ENCODE measurements at regions not wholly inside any gene's neighbourhood (a gene's known extent, or its start where the extent isn't known, plus 50 kb on each side); places are given as distances from the start of the nearest gene placed in this dataset.
A peak's percentile ranks its signal among the peaks of the same experiment; 100 is the strongest.

- Histone ChIP-seq H3K4me3 (no peak overlapping the region), H3K9me3 (no peaks in the 10 kb centered on the region), H3K27ac (replicated peaks in 1 of 4) (no peak overlapping the region), H3K36me3 (no peaks in the 10 kb centered on the region), H3K27me3 (no peaks in the 10 kb centered on the region), H3K4me1 (peaks cover 0 to 10% (median 6%) of the 10 kb centered on the region in 4 donors)
- 59% methylated on average over 12 of the region's 12 CpGs for WGBS
- peak; percentile 82 for DNase-seq (ENCODE audit: extremely low spot score)
- TF ChIP-seq CTCF (IDR thresholded peaks at IDR 0.05) (no peak), POLR2A (IDR thresholded peaks at IDR 0.05; ENCODE audit: low read depth) (no peak), POLR2AphosphoS5 (IDR thresholded peaks at IDR 0.05) (no peak), EP300 (IDR thresholded peaks at IDR 0.05) (no peak)
- intact Hi-C loops (cut with DNase I): no loop called here
Measured at GRCh38 chr5:133714161-133714915, 102.0 kb upstream of the FSTL4 start.

GRCh38 chr5:133713751-133714150 lies 101.4 kb upstream of the FSTL4 start:
- WGBS: 82% methylated on average over 6 of the region's 6 CpGs
- no peaks in the 10 kb centered on the region for H3K27me3 ChIP-seq
- no peak overlapping the region for H3K4me3 ChIP-seq
- intact Hi-C loops (cut with DNase I): no loop called here
- no peaks in the 10 kb centered on the region for H3K36me3 ChIP-seq
- no peak overlapping the region for H3K27ac ChIP-seq (replicated peaks in 1 of 4)
- no peak for DNase-seq (ENCODE audit: extremely low spot score)
- no peak for TF ChIP-seq EP300 (IDR thresholded peaks at IDR 0.05)
- TF ChIP-seq POLR2A (IDR thresholded peaks at IDR 0.05; ENCODE audit: low read depth): no peak
- no peak for TF ChIP-seq POLR2AphosphoS5 (IDR thresholded peaks at IDR 0.05)
- TF ChIP-seq CTCF (IDR thresholded peaks at IDR 0.05): no peak
- no peaks in the 10 kb centered on the region for H3K9me3 ChIP-seq
- H3K4me1 ChIP-seq: peaks cover 0 to 16% (median 11%) of the 10 kb centered on the region in 4 donors

- Histone ChIP-seq H3K27me3 (no peaks in the 10 kb centered on the region), H3K27ac (replicated peaks in 1 of 4) (no peak overlapping the region), H3K4me1 (peaks cover 0 to 21% (median 14%) of the 10 kb centered on the region in 4 donors), H3K4me3 (no peak overlapping the region), H3K36me3 (no peaks in the 10 kb centered on the region), H3K9me3 (no peaks in the 10 kb centered on the region)
- intact Hi-C loops (cut with DNase I): no loop called here
- no peak for TF ChIP-seq POLR2A (IDR thresholded peaks at IDR 0.05; ENCODE audit: low read depth)
- no peak for TF ChIP-seq CTCF (IDR thresholded peaks at IDR 0.05)
- TF ChIP-seq POLR2AphosphoS5 (IDR thresholded peaks at IDR 0.05): no peak
- TF ChIP-seq EP300 (IDR thresholded peaks at IDR 0.05): no peak
- DNase-seq (ENCODE audit: extremely low spot score): no peak
Measured at GRCh38 chr5:133713209-133713608, 100.9 kb upstream of the FSTL4 start.

GRCh38 chr5:133712562-133712961 lies 100.2 kb upstream of the FSTL4 start:
- H3K36me3 ChIP-seq: no peaks in the 10 kb centered on the region
- H3K27me3 ChIP-seq: no peaks in the 10 kb centered on the region
- 86% methylated on average over 7 of the region's 7 CpGs for WGBS
- no peak overlapping the region for H3K27ac ChIP-seq (replicated peaks in 1 of 4)
- DNase-seq (ENCODE audit: extremely low spot score): no peak
- TF ChIP-seq CTCF (IDR thresholded peaks at IDR 0.05) (no peak), POLR2AphosphoS5 (IDR thresholded peaks at IDR 0.05) (no peak), EP300 (IDR thresholded peaks at IDR 0.05) (no peak), POLR2A (IDR thresholded peaks at IDR 0.05; ENCODE audit: low read depth) (no peak)
- intact Hi-C loops (cut with DNase I): no loop called here
- H3K4me3 ChIP-seq: no peak overlapping the region
- no peaks in the 10 kb centered on the region for H3K9me3 ChIP-seq
- peaks cover 0 to 23% (median 15%) of the 10 kb centered on the region in 4 donors for H3K4me1 ChIP-seq
